NT2/D1 (cell line): ENCODE measurements at regions not wholly inside any gene's neighbourhood (a gene's known extent, or its start where the extent isn't known, plus 50 kb on each side); places are given as distances from the start of the nearest gene placed in this dataset.

Experiments used
- YY1 ChIP-seq: IDR thresholded peaks from 2 replicates; pipeline ENCODE4 v1.6.1; 2011; ENCODE audit not compliant: insufficient read length, insufficient read depth
- ZNF274 ChIP-seq: IDR thresholded peaks from 2 replicates; pipeline ENCODE4 v1.6.1; 2011; ENCODE audit warnings: mild to moderate bottlenecking, low read depth, low read length

DNA sequence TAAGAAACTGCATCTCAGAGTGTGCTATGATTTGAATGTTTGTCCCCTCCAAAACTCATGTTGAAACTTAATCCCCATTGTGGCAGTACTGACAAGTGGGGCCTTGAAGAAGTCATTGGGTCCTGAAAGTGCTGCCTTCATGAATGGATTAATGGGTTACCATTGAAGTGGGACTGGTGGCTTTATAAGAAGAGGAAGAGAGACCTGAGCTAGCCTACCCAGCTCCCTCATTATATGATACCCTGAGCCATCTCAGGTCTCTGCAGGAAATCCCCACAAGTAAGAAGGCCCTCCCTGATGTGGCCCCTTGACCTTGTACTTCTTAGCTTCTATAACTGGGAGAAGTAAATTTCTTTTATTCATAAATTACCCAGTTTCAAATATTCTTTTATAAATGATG is 526.8 kb downstream of the XIRP2 start:
- TF ChIP-seq YY1 (no peak), ZNF274 (no peak)
